AG04450 (cell line): ENCODE measurements at regions not wholly inside any gene's neighbourhood (a gene's known extent, or its start where the extent isn't known, plus 50 kb on each side); places are given as distances from the start of the nearest gene placed in this dataset.
A peak's percentile ranks its signal among the peaks of the same experiment; 100 is the strongest.
"Not testable (repeated sequence)": the region's sequence is repeated elsewhere in the genome, so short reads cannot be mapped to it uniquely, and the experiment has no call there.

Experiments used
- CTCF ChIA-PET: fragments of 300-600, 350-600 bp; formaldehyde crosslinking; extraction: SDS; loops from one replicate; lab custom pipeline; 2022; ENCODE audit warnings: antibody characterized with exemption, inconsistent platforms; lab: Charles Lee
- POLR2A ChIA-PET: fragments of 350-600 bp; formaldehyde crosslinking; extraction: SDS; loops from one replicate; lab custom pipeline; 2021; ENCODE audit warnings: antibody characterized with exemption, inconsistent platforms; lab: Yijun Ruan, JAX
- DNase-seq: peaks from one replicate; pipeline ENCODE4 v3.0.0-alpha.2; 2011; ENCODE audit warnings: low read depth, low spot score
- H3K27ac ChIP-seq: one replicate; pipeline ENCODE4 v1.5.1; 2012; ENCODE audit warnings: low read depth, low read length, control low read depth
- H3K27me3 ChIP-seq: one replicate; pipeline ENCODE4 v1.6.0; 2012; ENCODE audit warnings: low read length; ENCODE audit not compliant: control insufficient read depth, insufficient read depth
- H3K4me3 ChIP-seq: 2 replicates; pipeline ENCODE4 v1.5.1; 2011; ENCODE audit warnings: mild to moderate bottlenecking, low read depth, low read length, control low read depth
- H3K9me3 ChIP-seq: 2 replicates; pipeline ENCODE4 v1.5.1; 2012; ENCODE audit warnings: low read length; ENCODE audit not compliant: control insufficient read depth, insufficient read depth
- TF ChIP-seq, protein P1 (sequence below): IDR thresholded peaks from 2 replicates; pipeline ENCODE4 v1.5.1; 2011; ENCODE audit warnings: low read depth, low read length, control low read depth, inconsistent platforms

DNA sequence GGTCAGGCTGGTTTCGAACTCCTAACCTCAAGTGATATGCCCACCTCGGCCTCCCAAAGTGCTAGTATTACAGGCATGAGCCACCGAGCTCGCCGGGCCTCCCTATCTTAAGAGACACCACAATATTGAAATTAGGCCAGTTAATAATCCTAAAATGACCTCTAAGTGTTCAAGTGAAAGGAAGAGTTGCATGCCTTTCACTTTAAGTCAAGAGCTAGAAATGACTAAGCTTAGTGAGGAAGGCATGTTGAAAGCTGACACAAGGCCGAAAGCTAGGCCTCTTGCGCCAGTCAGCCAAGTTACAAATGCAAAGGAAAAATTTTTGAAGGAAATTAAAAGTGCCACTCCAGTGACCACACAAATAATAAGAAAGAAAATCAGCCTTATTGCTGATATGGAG is 144.5 kb upstream of the FNDC3A start:
- Histone ChIP-seq H3K4me3 (no peak overlapping the region), H3K9me3 (peaks cover 2% of the 10 kb centered on the region), H3K27ac (no peak overlapping the region), H3K27me3 (no peaks in the 10 kb centered on the region)
- ChIA-PET POLR2A (no interaction called here), CTCF (no interaction called here)
- no peak for DNase-seq
- TF ChIP-seq, protein P1, sequence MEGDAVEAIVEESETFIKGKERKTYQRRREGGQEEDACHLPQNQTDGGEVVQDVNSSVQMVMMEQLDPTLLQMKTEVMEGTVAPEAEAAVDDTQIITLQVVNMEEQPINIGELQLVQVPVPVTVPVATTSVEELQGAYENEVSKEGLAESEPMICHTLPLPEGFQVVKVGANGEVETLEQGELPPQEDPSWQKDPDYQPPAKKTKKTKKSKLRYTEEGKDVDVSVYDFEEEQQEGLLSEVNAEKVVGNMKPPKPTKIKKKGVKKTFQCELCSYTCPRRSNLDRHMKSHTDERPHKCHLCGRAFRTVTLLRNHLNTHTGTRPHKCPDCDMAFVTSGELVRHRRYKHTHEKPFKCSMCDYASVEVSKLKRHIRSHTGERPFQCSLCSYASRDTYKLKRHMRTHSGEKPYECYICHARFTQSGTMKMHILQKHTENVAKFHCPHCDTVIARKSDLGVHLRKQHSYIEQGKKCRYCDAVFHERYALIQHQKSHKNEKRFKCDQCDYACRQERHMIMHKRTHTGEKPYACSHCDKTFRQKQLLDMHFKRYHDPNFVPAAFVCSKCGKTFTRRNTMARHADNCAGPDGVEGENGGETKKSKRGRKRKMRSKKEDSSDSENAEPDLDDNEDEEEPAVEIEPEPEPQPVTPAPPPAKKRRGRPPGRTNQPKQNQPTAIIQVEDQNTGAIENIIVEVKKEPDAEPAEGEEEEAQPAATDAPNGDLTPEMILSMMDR, result no peak

GRCh38 chr13:48833412-48833811 is 142.3 kb upstream of the FNDC3A start:
- TF ChIP-seq, protein P1, result no peak
- POLR2A ChIA-PET, result no interaction called here
- H3K9me3 ChIP-seq, result peaks cover 2% of the 10 kb centered on the region; the same call in 1 of the 2 replicates
- H3K27me3 ChIP-seq, result no peaks in the 10 kb centered on the region
- no peak for DNase-seq
- H3K4me3 ChIP-seq, result no peak overlapping the region
- CTCF ChIA-PET, result no interaction called here
- H3K27ac ChIP-seq, result no peak overlapping the region

- POLR2A ChIA-PET, H3K27ac ChIP-seq, DNase-seq, H3K9me3 ChIP-seq, H3K4me3 ChIP-seq, H3K27me3 ChIP-seq: not testable (repeated sequence)
- CTCF ChIA-PET, result interaction anchor here (0.6 kb wide), 1 partner anchor 22 kb away, joined by 4 read pairs; no protein-coding TSS in a partner anchor
Measured at GRCh38 chr13:48835326-48835725, 140.4 kb upstream of the FNDC3A start.

- H3K9me3 ChIP-seq, result peaks cover 2% of the 10 kb centered on the region; the same call in 1 of the 2 replicates
- ChIA-PET CTCF (no interaction called here), POLR2A (no interaction called here)
- DNase-seq, result peak; percentile 55
- no peak overlapping the region for H3K4me3 ChIP-seq
- no peak overlapping the region for H3K27ac ChIP-seq
- TF ChIP-seq, protein P1, result no peak
- no peaks in the 10 kb centered on the region for H3K27me3 ChIP-seq
Measured at GRCh38 chr13:48838193-48838973, 137.3 kb upstream of the FNDC3A start.

- H3K4me3 ChIP-seq, result no peak overlapping the region
- no peaks in the 10 kb centered on the region for H3K27me3 ChIP-seq
- H3K9me3 ChIP-seq, result peaks cover 2% of the 10 kb centered on the region; the same call in 1 of the 2 replicates
- ChIA-PET POLR2A (no interaction called here), CTCF (no interaction called here)
- TF ChIP-seq, protein P1, result no peak
- H3K27ac ChIP-seq, result no peak overlapping the region
- no peak for DNase-seq
Measured at GRCh38 chr13:48839171-48839570, 136.5 kb upstream of the FNDC3A start.
